Kidney (tissue), 13 donors: ENCODE measurements at regions not wholly inside any gene's neighbourhood (a gene's known extent, or its start where the extent isn't known, plus 50 kb on each side); places are given as distances from the start of the nearest gene placed in this dataset.
A peak's percentile ranks its signal among the peaks of the same experiment; 100 is the strongest.

ENCODE experiments used
- DNase-seq, 5 donors: peaks; one replicate each; pipeline ENCODE4 v3.0.0-alpha.2; 2013 to 2020
- FAIRE-seq: peaks from 2 replicates; lab custom pipeline; 2012; peaks lifted over from hg19 to GRCh38; lab: Jason Lieb, UNC
- H3K27ac ChIP-seq, 2 donors: one replicate each; pipeline ENCODE4 v1.7.0; 2013; ENCODE audit warnings: low read depth in 2 of 2, low read length in 2 of 2, inconsistent platforms in 1 of 2
- H3K27me3 ChIP-seq: one replicate; pipeline ENCODE4 v1.7.1; 2013; ENCODE audit warnings: low read length, inconsistent platforms; ENCODE audit not compliant: control insufficient read depth, insufficient read depth
- H3K36me3 ChIP-seq, 3 donors: one replicate each; pipeline versions ENCODE4 v1.7.0 to v1.7.1; 2013; ENCODE audit warnings: low read length in 3 of 3, control low read depth in 1 of 3, inconsistent platforms in 1 of 3; ENCODE audit not compliant: insufficient read depth in 3 of 3, control insufficient read depth in 2 of 3
- H3K4me1 ChIP-seq, 3 donors: one replicate each; pipeline versions ENCODE4 v1.7.0 to v1.7.1; 2013; ENCODE audit warnings: low read length in 3 of 3, inconsistent platforms in 1 of 3, low read depth in 1 of 3; ENCODE audit not compliant: control insufficient read depth in 2 of 3, insufficient read depth in 2 of 3
- H3K4me3 ChIP-seq, 3 donors: one replicate each; pipeline versions ENCODE4 v1.7.0 to v1.8.1; 2013; ENCODE audit warnings: low read length in 3 of 3, control low read depth in 1 of 3, inconsistent platforms in 1 of 3
- H3K9ac ChIP-seq, 3 donors: one replicate each; pipeline versions ENCODE4 v1.7.0 to v1.7.1; 2013; ENCODE audit warnings: low read length in 3 of 3, control low read depth in 1 of 3, inconsistent platforms in 1 of 3
- H3K9me3 ChIP-seq, 3 donors: one replicate each; pipeline versions ENCODE4 v1.7.0 to v1.7.1; 2013; ENCODE audit warnings: low read length in 3 of 3, control low read depth in 1 of 3, inconsistent platforms in 1 of 3; ENCODE audit not compliant: control insufficient read depth in 2 of 3, insufficient read depth in 1 of 3
- intact Hi-C: fragments of 100-400 bp; cut with DNase I; formaldehyde crosslinking; loops from one replicate; pipeline ENCODE4 v1.11.1; 2022
- TF ChIP-seq, protein P1 (sequence below): IDR thresholded peaks from 3 replicates; pipeline ENCODE4 v1.5.1; 2012; ENCODE audit warnings: mild to moderate bottlenecking, moderate library complexity, borderline replicate concordance; ENCODE audit not compliant: insufficient read depth; ENCODE audit errors: extremely low read depth
- donor health status: control.
- donor health status: control.
- donor health status: control.
- donor health status: control.
- donor health status: control.
- donor health status: DM: yes; HTN: yes; CAD: no.
- donor health status: Normal renal cell carcinoma (clear cell type).

DNA sequence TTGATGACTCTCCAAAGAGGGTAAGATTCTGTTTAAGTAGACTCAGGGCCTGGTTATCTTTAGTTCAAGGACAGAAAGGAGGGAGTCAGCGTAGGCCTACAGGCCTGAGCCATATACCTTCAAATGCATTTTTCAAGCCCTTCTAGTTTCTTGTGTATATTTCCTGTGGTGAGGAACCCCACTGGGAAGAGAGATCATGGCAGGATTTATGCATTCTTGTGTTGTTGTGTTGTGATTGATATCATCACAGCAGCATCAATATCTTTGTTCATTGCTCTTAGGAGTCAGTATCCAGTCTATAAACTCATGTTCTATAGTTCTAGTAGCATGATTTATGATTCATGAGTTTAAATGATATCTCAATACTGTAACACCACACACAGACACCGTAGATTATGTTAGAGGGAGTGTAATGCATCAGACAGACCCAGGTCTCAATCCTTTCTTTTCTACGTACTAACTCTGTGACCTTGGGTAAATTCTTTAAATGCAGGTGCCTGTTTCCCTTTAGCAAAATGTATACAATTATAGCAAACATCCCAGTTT is 427.5 kb downstream of the PDCD6IP start:
- Histone ChIP-seq H3K9ac (no peak overlapping the region), H3K4me1 (no peaks in the 10 kb centered on the region), H3K27ac (no peak overlapping the region), H3K36me3 (no peaks in the 10 kb centered on the region), H3K9me3 (no peaks in the 10 kb centered on the region), H3K27me3 (no peaks in the 10 kb centered on the region), H3K4me3 (no peak overlapping the region)
- no peak for DNase-seq
- TF ChIP-seq, protein P1, sequence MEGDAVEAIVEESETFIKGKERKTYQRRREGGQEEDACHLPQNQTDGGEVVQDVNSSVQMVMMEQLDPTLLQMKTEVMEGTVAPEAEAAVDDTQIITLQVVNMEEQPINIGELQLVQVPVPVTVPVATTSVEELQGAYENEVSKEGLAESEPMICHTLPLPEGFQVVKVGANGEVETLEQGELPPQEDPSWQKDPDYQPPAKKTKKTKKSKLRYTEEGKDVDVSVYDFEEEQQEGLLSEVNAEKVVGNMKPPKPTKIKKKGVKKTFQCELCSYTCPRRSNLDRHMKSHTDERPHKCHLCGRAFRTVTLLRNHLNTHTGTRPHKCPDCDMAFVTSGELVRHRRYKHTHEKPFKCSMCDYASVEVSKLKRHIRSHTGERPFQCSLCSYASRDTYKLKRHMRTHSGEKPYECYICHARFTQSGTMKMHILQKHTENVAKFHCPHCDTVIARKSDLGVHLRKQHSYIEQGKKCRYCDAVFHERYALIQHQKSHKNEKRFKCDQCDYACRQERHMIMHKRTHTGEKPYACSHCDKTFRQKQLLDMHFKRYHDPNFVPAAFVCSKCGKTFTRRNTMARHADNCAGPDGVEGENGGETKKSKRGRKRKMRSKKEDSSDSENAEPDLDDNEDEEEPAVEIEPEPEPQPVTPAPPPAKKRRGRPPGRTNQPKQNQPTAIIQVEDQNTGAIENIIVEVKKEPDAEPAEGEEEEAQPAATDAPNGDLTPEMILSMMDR, result no peak
- no peak for FAIRE-seq
- intact Hi-C loops, result no loop called here

- peak in 1 of 5 donors; percentile 29 for DNase-seq
- no peaks in the 10 kb centered on the region for H3K4me1 ChIP-seq
- no peaks in the 10 kb centered on the region for H3K36me3 ChIP-seq
- H3K9ac ChIP-seq, result no peak overlapping the region
- intact Hi-C loops, result no loop called here
- TF ChIP-seq, protein P1, result no peak
- no peak for FAIRE-seq
- H3K27me3 ChIP-seq, result no peaks in the 10 kb centered on the region
- H3K27ac ChIP-seq, result no peak overlapping the region
- H3K4me3 ChIP-seq, result no peak overlapping the region
- no peaks in the 10 kb centered on the region for H3K9me3 ChIP-seq
These were observed 431.4 kb downstream of the PDCD6IP start for GRCh38 chr3:34229876-34230275.

- no peaks in the 10 kb centered on the region for H3K36me3 ChIP-seq
- TF ChIP-seq, protein P1, result no peak
These were observed 436.7 kb downstream of the PDCD6IP start for GRCh38 chr3:34235096-34235495.

DNA sequence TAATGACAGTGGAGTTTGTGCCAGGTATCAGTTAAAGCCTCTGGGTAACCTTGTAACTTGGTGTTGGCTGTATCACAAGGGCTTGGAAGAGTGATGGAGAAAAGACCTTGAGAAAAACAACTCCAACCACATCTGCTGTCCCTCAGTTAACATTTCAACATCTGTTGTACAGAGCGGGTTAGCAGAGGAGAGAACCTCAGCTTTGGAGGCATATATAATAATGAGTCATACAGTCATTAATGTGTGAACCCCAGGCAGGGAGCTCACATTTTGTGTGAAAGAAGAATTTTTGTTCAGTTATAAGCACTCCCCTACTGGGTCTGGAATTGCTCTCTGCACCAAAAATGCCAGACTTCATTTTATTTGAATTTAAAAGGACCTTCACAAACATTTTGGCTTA is 439.5 kb downstream of the PDCD6IP start:
- no peak overlapping the region for H3K9ac ChIP-seq
- no peaks in the 10 kb centered on the region for H3K4me1 ChIP-seq
- intact Hi-C loops, result no loop called here
- DNase-seq, result no peak
- H3K27ac ChIP-seq, result no peak overlapping the region
- H3K36me3 ChIP-seq, result no peaks in the 10 kb centered on the region
- no peaks in the 10 kb centered on the region for H3K9me3 ChIP-seq
- no peak for FAIRE-seq
- TF ChIP-seq, protein P1, result no peak
- no peaks in the 10 kb centered on the region for H3K27me3 ChIP-seq
- H3K4me3 ChIP-seq, result no peak overlapping the region

More at GRCh38 chr3:34235096-34235495, 436.7 kb downstream of the PDCD6IP start:
- DNase-seq (no peak), FAIRE-seq (no peak)
- Histone ChIP-seq H3K4me1 (no peaks in the 10 kb centered on the region), H3K27me3 (no peaks in the 10 kb centered on the region), H3K9ac (no peak overlapping the region), H3K27ac (no peak overlapping the region), H3K4me3 (no peak overlapping the region), H3K9me3 (no peaks in the 10 kb centered on the region)
- intact Hi-C loops, result no loop called here
